GM13976 (cell line): ENCODE measurements at regions not wholly inside any gene's neighbourhood (a gene's known extent, or its start where the extent isn't known, plus 50 kb on each side); places are given as distances from the start of the nearest gene placed in this dataset.
"Not testable (repeated sequence)": the region's sequence is repeated elsewhere in the genome, so short reads cannot be mapped to it uniquely, and the experiment has no call there.

ENCODE experiments used
- DNase-seq: peaks from one replicate; pipeline ENCODE4 v3.0.0; 2012; ENCODE audit warnings: low spot score
- in situ Hi-C: fragments of 300-500 bp; cut with MboI; formaldehyde crosslinking; loops from one replicate; pipeline ENCODE4 v1.12.0; 2022; ENCODE audit warnings: low sequenced_read_pairs, mixed read lengths, inconsistent platforms; ENCODE audit not compliant: unreplicated experiment
- TF ChIP-seq, protein P1 (sequence below): IDR thresholded peaks from 2 replicates; pipeline ENCODE4 v1.5.1; 2012; ENCODE audit warnings: borderline replicate concordance, mild to moderate bottlenecking; ENCODE audit not compliant: insufficient read depth; ENCODE audit errors: extremely low read depth, missing control alignments, control extremely low read depth

DNA sequence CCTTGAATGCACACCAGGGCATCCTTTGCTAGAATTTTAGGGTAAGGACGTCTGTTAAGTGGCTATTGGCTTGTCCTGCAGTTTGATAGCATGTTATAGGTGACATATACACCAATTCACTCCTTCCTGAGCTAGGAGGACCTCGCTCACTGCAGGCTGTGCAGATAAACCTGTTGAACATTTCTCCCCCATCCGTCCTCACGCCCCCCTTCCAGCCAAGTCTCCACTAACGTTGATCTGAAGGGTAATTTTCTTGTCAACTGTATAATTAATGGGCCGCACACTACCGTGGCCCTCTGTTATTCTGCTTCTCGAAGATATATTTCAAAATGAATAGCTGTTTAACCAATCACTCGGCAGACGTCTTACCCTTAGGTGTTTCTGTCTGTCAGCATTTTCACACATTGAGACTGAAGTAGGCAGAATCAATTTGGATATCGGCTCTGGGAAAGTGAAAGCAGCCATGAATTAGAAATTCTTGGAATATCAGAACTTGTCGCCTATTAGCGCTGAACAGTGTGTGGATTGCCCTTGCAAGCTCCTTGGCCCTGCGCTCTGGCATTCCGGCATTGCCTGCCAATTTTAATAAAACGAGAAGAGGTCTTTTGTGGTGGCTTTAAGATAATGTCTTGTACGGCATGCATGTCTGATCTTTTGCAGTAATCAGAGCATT lies 905.3 kb downstream of the TYW1 start:
- DNase-seq = no peak
- TF ChIP-seq, protein P1, sequence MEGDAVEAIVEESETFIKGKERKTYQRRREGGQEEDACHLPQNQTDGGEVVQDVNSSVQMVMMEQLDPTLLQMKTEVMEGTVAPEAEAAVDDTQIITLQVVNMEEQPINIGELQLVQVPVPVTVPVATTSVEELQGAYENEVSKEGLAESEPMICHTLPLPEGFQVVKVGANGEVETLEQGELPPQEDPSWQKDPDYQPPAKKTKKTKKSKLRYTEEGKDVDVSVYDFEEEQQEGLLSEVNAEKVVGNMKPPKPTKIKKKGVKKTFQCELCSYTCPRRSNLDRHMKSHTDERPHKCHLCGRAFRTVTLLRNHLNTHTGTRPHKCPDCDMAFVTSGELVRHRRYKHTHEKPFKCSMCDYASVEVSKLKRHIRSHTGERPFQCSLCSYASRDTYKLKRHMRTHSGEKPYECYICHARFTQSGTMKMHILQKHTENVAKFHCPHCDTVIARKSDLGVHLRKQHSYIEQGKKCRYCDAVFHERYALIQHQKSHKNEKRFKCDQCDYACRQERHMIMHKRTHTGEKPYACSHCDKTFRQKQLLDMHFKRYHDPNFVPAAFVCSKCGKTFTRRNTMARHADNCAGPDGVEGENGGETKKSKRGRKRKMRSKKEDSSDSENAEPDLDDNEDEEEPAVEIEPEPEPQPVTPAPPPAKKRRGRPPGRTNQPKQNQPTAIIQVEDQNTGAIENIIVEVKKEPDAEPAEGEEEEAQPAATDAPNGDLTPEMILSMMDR = no peak
- in situ Hi-C loops = no loop called here

DNA sequence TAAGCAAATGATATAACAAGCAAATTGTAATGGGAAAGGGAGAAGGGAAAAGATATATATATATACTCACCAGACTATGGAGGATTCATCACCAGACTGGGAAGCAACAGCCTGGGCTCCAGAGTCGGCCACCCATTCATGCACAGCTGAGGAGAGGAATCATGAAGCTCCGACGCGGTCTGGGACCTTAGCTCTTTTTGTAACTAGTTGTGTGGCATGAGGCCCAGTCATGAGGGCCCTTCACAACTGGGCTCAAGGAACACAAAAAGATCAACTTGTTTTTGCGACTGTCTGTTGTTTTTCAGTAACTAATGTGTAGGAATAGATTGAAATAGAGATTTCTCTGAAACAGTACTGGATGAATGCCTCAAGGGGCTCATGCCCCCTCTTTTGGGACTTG lies 911.2 kb downstream of the TYW1 start:
- no peak for DNase-seq
- TF ChIP-seq, protein P1 = no peak
- in situ Hi-C loops = no loop called here

DNA sequence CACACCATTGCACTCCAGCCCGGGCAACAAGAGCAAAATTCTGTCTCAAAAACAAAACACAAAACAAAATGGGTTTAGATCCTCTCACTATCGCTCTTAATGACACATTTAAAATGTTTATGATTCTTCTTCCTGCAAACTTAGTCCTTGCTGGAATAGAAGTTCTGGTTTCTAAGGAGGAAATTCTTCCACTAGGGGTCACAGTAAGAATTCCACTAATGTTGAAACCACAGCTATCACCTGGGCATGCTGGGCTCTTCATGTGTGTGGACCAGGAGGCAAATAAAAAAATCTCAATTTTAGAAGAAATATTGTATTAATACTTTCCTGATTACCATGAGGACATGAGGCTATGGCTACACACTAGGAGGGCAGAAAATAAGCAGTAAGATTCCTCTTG lies 915.8 kb downstream of the TYW1 start:
- TF ChIP-seq, protein P1 = no peak
- in situ Hi-C loops = no loop called here

DNA sequence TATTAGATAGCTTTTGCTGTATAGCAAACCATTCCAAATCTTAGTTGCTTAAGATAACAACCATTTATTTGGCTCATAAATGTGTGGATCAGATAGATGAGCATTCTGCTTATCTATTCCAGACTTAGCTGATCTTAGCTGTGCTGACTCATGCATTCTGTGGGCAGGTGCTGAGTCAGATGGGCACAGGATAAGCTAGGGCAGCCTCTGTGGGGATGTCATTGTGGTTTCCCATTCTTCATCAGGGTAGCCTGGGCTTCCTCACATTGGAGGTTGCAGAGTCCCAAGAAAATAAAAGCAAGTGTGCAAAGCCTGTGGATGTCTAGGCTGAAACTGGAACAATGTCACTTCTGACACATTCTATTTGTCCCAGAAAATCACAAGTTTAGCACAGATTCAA lies 917.0 kb downstream of the TYW1 start:
- in situ Hi-C loops = no loop called here
- TF ChIP-seq, protein P1 = no peak
- DNase-seq = no peak

More for the DNA sequence above, 915.8 kb downstream of the TYW1 start:
- DNase-seq = no peak

DNA sequence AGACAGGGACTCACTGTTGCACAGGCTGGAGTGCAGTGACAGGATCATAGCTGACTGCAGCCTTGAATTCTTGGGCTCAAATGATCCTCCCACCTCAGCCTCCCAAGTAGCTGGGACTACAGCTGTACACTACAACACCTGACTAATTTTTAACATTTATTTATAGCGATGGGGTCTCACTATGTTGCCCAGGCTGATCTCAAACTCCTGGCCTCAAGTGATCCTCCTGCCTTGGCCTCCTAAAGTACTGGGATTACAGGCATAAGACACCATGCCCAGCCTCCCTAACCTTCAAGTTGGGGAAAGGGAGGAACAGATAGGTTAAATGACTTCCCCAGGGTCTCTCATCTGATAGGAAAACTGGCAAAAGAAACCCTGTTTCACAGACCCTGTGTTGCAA lies 919.5 kb downstream of the TYW1 start:
- DNase-seq, in situ Hi-C loops: not testable (repeated sequence)

DNA sequence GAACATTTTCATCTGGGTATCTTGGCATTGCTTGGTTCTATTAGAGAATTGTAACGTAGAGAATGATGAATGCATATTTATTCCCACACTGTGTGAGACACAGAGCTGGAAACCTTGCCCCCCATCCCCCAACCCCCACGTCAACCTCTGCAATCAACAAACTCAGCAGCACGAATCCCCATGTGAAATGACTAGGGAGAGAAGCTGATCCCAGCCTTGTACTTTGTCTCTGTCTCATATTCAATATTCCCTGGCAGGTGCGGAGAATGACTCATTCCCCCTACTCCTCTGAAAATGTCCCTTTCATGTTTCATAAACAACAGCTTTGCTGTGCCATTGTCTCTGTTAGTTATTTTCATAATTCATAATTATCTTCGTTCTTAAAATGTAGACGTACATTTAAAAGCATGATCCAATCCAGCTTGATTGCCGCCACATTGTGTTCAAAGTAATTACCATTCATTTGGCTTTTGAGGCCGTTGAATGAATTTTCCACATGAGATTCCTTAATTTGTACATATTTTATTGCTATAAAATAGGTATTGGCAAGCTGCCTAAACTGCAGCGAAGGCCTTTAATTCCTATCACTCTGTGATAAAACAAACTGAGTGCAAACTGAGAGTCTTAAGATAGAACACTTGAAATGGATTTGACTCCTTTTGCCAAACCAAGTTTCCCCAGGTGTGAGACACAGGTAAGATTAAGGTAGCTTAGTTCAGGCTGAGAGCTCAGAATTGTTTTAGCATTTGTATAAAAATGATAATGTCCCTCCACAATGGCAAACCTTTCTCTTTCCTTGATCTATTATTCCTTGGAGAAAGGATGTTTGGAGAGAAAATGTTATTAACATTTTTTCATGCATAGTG lies 920.2 kb downstream of the TYW1 start:
- DNase-seq = no peak
- TF ChIP-seq, protein P1 = no peak
- in situ Hi-C loops = no loop called here

DNA sequence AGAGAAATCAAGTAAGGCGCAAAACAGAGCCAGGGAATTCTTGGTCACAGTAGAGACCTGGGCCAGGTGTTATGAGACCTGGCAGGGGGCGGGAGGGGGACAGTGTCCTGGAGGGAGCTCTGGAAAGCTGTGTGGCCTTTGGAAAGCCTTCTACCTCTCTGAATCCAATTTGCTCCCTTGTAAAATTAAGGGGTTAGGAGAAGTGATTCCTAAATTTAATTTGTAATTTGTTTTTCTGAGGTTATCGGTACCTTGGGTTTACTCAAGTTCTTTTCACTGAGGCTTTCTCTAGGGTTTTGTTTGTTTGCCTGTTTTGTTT lies 920.8 kb downstream of the TYW1 start:
- no peak for DNase-seq
- TF ChIP-seq, protein P1 = no peak
- in situ Hi-C loops = no loop called here
